GM18873 (cell line): ENCODE measurements at regions not wholly inside any gene's neighbourhood (a gene's known extent, or its start where the extent isn't known, plus 50 kb on each side); places are given as distances from the start of the nearest gene placed in this dataset.
"Not testable (repeated sequence)": the region's sequence is repeated elsewhere in the genome, so short reads cannot be mapped to it uniquely, and the experiment has no call there.

Experiments used
- ATAC-seq: cut with Tn5 transposase; IDR thresholded peaks from one replicate; pipeline ENCODE4 v1.9.1; 2021; ENCODE audit warnings: mild to moderate bottlenecking, moderate library complexity, moderate number of reproducible peaks; ENCODE audit not compliant: unreplicated experiment, low FRiP score

DNA sequence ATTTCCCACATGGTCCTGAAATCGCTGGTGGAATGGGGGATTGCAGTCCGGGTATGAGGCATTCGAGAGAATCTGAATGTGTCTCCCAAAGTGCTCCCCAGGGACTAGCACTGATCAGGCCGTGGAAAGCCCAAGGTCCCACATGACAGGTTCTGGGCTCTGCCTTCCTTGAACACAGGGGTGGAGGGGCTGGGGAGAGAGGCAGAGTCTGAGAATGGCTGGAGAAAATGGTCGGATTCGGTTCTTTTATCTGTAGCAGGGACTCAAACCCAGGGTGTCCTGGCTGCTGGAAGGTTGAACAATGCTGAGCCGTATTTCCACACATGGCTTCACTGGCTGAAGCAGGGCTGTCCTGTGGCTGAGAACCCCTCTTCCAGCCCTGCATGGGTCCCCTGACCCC is 122.7 kb upstream of the SULF2 start:
- not testable (repeated sequence) for ATAC-seq

DNA sequence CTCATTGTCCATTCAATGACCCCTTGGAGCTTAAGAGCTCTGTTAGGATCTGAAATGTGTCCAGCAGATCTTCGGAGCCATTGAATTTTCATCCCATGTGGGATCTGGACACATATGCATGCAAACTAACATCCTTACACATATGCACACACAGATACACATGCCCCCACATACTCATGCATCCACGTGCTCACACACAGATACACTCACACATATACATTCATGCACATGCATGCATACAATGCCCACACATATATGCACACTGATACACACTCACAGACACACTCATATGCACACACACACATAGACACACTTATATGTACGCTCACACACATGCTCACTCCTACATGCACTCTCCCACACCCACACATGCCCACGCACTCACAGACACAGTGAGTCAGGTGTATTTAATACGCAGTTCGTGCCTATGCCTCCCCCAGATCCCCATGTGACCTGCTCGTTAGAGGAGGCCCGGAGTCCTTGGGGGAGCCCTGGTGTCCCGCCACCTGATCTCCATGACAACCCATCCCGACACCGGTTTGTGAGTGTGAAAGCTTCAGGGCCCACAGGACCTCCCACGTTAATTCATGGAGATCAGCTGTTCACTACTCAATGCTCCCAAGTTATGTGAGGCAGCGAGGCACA is 121.9 kb upstream of the SULF2 start:
- ATAC-seq: no peak

DNA sequence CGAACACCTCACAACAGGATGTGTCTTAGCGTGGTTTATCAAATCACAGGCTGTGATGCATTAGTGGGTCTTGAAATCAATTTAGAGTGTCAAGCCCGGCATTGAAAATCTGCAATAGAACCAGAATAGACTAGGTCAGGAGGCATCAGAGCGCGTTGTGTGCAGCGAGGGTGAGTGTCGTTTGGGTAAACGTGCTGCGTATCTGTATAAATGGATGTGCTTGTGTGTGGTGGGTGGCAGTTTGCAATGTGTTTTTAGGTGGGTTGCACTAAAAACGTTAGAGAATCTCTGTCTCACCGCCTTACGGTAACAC is 121.0 kb upstream of the SULF2 start:
- no peak for ATAC-seq

DNA sequence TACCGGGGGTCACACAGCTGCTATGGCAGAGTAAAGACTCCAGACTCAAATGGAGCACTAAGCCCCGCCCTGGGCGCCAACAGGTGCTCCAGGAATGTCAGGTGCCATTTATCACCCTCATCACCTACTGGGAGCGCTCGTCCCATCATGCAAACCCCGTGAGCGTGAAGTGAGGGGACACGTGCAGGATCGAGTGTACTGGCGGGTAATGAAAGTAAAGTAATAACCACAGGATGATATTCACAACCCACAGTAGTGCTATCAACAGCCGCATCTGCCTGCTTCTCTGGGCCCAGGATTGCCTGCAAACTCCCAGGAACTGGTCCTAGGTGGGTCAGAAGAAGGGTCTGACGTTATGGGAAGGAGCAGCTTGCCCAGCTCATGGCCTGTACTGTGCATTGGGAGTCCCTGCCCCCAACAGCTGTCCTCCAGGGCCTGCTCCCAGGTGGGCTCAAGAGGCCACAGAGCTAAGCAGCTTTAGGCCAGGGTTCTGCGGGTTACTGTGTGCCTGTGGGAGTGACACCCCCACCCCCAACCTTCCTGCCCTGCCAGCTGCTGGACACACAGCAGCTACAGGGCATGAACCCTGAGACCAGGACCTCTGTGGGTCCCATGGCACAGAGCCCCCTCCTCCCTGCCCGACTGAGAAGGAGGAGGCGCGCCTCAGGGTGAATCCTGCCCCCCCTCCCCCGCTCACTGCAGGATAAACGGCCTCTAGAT is 120.5 kb upstream of the SULF2 start:
- ATAC-seq: no peak

DNA sequence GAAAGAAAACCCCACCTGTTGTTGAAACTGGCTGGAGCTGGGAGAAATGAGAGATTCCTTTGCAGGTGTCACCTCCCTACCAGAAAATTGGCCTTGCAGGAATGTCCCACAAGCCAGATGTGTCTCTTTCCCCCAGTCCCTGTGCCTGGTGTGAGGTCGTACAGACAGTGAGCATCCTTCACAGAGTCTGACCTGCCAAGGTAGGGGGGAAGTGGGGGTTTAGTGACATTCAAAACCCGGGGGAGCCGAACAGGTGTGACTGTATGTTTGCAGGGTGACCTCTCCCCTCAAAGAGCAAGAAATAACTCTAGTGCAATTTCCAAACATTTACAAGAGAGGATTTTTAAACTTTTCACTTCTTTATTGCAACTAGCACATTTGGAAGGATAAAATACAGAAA is 117.7 kb upstream of the SULF2 start:
- not testable (repeated sequence) for ATAC-seq

DNA sequence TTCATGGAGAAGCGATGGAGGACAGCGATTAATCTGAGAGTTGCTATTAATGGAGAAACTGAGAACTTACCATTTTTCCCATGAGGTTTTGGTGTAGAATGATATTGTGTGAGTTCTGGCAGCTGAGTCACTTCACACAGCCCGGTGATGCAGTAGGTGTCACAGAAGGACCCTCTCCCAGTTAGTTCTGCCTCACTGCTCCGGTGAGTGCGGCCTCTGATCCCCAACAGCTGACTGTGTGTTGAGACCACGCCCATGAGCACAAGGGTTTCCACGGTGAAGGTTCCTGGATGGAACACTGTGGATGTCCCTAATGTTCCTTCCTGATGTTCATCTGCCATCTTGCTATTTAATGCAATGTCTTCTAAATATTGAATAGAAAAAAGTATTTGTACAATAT is 114.0 kb upstream of the SULF2 start:
- ATAC-seq: not testable (repeated sequence)

DNA sequence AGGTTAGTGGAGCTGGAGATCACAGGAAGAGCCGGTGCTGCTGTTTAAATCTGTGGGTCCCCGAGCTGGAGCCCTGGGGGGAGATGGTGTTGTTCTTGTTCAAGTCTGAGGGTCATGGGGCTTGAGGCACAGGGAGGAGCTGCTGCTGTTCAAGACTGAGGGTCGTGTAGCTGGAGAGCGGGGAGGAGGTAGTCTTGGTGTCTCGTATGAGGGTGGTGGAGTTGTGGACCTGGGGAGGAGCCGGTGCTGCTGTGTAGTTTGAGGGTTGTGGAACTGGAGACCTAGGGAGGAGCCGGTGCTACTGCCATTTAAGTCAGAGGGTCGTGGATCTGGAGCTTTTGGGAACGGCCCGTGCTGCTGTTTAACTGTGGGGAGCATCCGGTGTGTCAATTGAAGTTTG is 112.2 kb upstream of the SULF2 start:
- ATAC-seq: no peak

DNA sequence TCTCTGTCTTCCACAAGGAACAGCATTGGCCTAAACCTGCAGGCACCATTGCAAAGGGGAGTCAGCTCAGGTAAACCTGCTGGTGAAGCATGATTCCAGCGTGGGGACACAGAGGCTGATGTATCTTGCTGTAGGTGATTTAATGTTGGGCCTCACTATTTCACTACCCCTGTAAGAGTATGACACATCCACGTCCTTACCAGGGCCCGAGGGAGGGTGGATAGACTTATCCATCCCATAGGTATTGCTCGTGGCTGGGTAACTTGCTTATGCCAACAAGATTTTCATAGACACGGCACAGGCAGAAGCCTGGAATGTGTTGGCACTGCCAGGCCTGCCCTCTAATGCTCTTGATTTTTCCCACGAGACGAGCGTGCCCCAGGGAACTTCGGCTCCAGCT is 107.4 kb upstream of the SULF2 start:
- ATAC-seq: not testable (repeated sequence)

DNA sequence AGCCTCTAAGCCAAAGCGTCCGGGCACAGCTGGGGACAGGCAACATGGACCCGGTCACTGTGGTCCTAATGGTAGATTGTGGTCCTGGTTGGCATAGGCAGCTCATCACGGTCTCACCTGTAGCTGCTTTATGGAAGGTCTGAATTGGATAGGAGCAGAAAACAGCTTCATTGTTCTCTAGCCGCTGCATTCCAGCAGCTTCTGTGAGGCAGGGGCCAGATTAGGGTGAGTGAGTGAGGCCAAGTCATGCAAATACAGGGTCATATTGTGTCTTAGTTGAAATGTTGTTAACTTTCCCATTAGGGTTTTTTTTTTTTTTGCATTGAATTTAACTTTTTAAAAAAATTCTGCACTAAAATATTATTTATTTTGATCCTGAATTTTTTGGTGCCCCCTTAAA is 105.4 kb upstream of the SULF2 start:
- ATAC-seq: not testable (repeated sequence)

DNA sequence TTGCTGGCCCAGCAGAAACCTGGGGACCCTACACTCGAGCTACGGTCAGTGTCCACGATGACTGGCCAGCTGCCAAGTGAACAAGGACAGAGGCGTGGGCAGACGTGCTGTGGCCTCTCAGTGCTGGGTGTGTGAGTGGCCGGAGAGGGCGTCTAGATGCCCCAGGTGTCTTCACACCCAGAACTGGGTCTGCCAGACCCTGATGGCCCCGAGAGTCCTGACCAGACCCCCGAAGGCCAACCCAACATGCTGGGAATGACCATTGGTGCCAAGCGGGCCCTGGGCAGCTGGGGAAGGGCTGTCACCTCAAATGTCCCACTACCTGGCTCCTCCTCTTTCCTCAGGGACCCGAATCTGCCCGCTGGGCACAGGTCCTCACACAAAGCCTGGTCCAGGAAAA is 104.5 kb upstream of the SULF2 start:
- not testable (repeated sequence) for ATAC-seq

DNA sequence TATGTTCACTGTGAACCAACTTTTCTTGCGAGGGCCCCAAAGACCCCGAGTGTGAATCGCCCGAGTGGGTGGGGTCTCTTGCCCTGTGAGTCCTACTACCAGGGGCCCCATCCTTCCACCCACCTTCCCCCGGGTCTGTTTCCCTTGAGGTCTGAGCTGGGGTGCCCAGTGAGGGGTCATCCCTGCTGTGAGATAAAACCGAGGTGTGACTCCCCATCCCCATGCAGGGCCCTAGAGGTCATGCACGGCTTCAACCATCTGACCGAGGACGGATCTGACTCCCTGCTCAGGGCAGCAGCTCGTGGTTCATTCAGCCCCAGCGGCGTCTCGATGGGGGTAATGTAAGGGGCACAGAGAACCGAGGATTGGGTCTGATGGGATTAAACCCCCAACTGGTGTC is 103.1 kb upstream of the SULF2 start:
- ATAC-seq: no peak

DNA sequence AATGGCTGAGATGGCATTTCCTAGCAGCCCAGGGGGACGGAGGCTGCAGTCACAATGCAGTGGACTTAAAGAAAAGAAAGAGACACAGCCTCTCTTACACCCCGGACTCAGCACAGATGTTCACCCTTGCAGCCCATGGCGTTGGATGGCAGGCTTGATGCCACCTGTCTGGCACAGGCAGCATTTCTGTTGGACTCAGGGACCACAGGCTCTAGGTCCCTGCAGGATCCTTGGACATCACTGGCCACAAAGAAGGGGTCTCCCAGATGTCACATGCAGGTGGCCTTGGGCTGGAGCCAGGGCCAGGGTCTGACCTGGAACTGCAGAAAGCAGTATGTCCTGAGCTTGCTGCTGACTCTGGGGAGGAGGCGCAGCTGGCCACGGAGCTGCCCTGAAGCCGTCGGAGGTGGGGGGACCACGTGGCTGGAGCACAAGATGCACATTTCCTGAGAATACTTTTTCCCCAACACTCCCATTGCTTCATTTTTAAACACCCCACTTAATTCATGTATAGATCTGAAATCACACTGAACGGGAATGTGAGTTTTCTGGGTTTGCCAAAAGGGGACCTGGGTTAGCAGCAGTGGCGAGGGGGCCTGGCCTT is 102.3 kb upstream of the SULF2 start:
- no peak for ATAC-seq

DNA sequence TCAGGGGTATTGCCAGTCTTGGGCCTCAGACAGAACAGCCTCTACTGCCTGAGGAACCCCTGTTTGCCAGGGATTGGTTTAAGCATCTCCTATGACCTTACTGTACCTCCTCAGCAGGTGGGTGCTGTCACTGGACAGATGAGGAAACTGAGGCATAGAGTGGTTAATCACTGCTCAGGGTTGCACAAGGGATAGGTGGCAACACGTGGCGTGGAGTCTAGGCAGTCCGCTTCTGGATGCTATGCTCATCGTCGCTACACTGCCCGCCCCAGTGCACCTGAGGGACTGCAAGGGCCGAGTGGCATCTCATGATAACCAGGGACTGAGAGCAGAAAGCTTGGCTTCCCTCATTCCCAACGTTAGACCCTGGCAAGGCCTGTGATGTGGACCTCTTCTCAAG is 101.8 kb upstream of the SULF2 start:
- no peak for ATAC-seq

DNA sequence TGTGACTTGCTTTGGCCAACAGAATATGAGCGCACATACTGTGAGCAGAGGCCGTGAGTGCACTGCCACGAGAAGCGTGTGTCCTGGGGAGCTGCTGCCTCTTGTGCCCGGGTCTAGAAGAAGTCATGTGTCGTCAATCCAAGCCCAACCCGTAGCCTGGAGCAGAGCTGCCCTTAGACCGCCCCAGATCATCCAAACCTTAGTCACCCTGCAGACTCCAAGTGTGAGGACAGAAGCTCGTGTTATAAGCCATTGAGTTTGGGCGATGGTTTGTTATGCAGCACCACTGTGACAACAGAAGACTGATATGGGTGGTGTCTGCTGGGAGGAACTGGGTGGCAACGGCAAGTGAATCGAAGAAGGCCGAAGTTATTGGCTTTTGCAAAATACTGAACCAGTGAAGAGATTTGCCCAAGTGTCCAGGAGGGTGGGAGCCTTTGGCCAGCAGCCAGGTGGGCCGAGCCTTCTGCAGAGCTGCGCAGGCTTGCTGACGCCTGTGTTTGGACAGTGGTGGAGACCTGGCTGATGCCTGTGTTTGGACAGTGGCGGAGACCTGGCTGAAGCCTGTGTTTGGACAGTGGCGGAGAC is 101.3 kb upstream of the SULF2 start:
- no peak for ATAC-seq

DNA sequence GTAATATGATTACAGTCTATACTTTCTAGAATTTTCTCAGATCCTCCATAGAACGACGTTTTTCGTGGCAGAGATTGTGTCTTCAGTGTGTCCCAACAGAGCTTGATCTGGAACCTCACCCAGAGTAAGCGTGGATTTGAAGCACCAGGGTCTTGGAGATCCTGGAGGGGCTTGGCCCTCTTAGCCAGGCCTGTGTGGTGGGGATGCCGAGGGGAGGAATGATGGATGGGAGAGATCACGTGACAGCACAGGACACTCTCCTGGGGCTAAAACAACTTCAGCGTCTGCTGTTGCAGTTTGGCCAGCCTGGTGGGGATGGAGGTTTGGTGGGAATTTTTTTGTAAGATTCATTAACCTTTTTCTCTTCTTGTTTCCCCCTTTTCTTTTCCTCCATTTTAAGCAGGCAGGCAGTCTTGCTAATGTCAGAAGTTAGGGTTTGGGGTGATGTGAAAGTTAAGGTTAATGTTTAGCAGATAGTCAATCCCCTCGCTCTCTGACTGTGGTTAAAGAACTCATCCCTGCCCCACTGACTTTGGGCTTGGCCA is 100.7 kb upstream of the SULF2 start:
- ATAC-seq: no peak

DNA sequence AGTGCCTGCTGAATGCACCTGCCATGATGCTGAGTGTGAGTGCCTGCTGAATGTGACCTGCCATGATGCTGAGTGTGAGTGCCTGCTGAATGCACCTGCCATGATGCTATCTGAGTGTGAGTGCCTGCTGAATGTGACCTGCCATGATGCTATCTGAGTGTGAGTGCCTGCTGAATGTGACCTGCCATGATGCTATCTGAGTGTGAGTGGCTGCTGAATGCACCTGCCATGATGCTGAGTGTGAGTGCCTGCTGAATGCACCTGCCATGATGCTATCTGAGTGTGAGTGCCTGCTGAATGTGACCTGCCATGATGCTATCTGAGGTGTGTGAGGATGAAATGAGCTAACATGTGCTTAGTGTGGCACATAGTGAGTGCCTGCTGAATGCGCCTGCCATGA is 98.7 kb upstream of the SULF2 start:
- not testable (repeated sequence) for ATAC-seq

DNA sequence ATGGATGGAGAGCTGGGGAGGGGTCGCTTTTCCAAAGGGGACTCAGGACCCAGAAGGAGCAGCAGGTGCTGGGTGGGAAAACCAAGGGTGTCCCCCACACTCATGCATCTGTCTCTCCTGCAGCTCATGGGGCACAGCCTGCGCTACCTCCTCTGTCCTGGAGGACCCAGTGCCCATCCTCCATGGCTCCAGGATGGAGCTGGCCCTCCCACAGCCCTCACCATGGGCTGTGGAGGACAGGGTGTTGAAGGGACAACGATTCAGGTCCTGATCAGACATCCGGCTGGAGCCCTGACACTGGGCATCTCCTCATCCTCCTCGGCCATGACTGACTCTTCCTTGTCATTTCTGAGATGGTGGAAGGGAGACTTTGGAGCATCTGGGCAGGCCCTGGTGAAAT is 97.9 kb upstream of the SULF2 start:
- no peak for ATAC-seq

DNA sequence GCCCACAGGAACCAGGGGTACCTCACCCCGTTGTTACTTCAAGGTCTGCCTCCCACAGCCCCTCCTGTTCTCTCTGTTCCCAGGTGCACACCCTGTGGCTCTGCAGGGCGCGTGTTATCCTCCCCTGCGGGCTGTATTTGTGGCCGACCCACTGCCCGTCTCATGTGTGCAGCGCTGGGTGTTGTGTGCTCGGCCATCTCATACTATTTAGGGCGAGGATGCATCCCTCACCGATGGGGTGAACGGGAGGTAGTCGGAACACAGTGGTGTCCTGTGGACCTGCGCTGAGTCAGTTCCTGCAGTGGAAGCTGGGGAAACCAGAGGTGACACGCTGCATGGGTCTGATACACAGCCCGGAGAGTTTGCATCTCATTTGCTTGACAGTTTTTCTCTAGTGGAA is 94.5 kb upstream of the SULF2 start:
- no peak for ATAC-seq

DNA sequence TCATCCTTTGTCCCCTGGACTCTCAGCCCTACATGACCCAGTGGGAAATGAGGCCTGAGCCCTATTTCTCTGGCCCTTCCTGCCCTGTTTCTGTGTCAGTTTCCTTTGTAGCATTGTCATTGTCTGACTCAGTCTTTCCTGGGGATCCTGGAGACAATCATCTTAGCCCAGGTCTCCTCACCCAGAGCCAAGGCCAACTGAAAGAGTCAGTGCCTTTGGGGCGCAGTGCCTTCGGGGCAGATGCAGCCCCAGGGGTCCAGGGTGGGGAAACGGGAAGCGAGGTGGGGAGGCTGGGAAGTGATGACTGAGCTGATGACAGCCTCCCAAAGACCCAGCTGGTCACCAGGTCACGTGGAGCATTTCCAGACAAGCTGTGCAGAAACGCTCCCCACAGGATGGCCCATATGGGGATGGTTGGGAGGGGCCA is 93.3 kb upstream of the SULF2 start:
- ATAC-seq: no peak

DNA sequence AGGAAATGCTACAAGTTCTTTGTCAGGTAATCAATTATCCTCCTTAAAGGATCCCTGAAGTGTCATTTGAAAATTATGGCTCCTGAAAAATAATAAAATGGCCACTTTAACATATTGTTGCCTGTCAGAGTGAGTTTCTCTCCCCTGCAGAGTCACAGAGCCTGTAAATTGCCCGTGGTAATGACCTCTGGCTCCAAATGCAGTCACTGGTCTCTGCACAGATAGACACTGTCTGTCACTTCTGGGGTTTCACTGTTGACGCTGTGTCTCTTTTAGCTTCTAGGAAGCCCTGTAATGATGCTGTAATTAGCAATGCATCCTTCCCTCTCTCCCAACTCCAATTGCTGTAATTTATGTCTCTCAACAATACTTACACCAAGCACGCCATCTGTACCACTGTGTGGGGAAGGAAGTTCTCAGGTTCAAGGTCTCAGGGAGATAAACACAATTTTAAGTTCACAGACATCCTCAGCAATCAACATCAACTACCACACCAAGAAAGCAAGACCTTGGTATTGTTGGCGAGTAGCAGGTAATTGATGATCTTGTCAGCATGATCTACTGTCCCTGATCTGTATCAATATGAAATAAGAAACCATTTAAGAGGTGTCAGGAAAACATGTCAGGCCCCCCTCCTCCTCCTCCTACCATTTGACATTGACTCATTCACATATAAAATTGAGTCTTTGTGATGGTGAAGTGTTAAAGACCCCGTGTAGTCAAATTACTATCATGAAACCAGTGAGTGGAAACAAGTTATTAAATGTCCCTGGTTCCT is 91.2 kb upstream of the SULF2 start:
- ATAC-seq: no peak
